OCI-LY7 (cell line): ENCODE measurements at regions not wholly inside any gene's neighbourhood (a gene's known extent, or its start where the extent isn't known, plus 50 kb on each side); places are given as distances from the start of the nearest gene placed in this dataset.

Experiments used
- BruUV-seq: library from RNA; stranded (reverse); fragments of 400-500 nt; replicated peaks from 2 replicates; lab custom pipeline; 2021; lab: Mats Ljungman, UMichigan
- CTCF ChIA-PET: fragments of 300-600 bp; sonication (Branson Sonifier 250); formaldehyde crosslinking; loops from one replicate; lab custom pipeline; 2022; ENCODE audit warnings: antibody characterized with exemption; ENCODE audit not compliant: unreplicated experiment; lab: Charles Lee
- POLR2A ChIA-PET: fragments of 300-600 bp; sonication (Branson Sonifier 250); formaldehyde crosslinking; loops from one replicate; lab custom pipeline; 2022; ENCODE audit warnings: antibody characterized with exemption; lab: Charles Lee
- DNase-seq: peaks from one replicate; pipeline ENCODE4 v3.0.0-alpha.2; 2015; ENCODE audit warnings: low spot score
- H2AFZ ChIP-seq: fragments of 200-600 bp; sonication (generic), shearing (Covaris generic); 2 replicates; pipeline ENCODE4 v1.6.1; 2014; ENCODE audit warnings: mild to moderate bottlenecking, antibody characterized with exemption, low read length, moderate library complexity
- H3K27ac ChIP-seq: fragments of 200-600 bp; sonication (generic); 2 replicates; pipeline ENCODE4 v1.5.1; 2014; ENCODE audit warnings: mixed run types, low read depth, mild to moderate bottlenecking, moderate library complexity, low read length, inconsistent platforms; ENCODE audit not compliant: poor library complexity, severe bottlenecking
- H3K36me3 ChIP-seq: fragments of 200-600 bp; sonication (generic); 2 replicates; pipeline ENCODE4 v1.6.1; 2014; ENCODE audit warnings: mild to moderate bottlenecking, antibody characterized with exemption, low read length, moderate library complexity, mixed read lengths; ENCODE audit not compliant: insufficient read depth
- H3K4me1 ChIP-seq: fragments of 200-600 bp; sonication (generic); 2 replicates; pipeline ENCODE4 v1.5.1; 2014; ENCODE audit warnings: mild to moderate bottlenecking, low read length; ENCODE audit not compliant: insufficient read depth, poor library complexity, severe bottlenecking
- H3K4me2 ChIP-seq: fragments of 200-600 bp; sonication (generic); 2 replicates; pipeline ENCODE4 v1.6.1; 2014; ENCODE audit warnings: mild to moderate bottlenecking, low read length
- H3K4me3 ChIP-seq: fragments of 200-600 bp; sonication (generic); 2 replicates; pipeline ENCODE4 v1.5.1; 2014; ENCODE audit warnings: mild to moderate bottlenecking, low read depth, low read length; ENCODE audit not compliant: poor library complexity, severe bottlenecking
- H3K79me2 ChIP-seq: fragments of 200-600 bp; sonication (generic); 2 replicates; pipeline ENCODE4 v1.6.1; 2016; ENCODE audit warnings: low read depth, mild to moderate bottlenecking, low read length, moderate library complexity, mixed read lengths; ENCODE audit not compliant: insufficient read depth
- H3K9me2 ChIP-seq: fragments of 200-600 bp; sonication (generic); 2 replicates; pipeline ENCODE4 v1.6.1; 2016; ENCODE audit warnings: mild to moderate bottlenecking, low read length, mixed read lengths; ENCODE audit not compliant: insufficient read depth
- H3K9me3 ChIP-seq: fragments of 200-600 bp; sonication (generic); 2 replicates; pipeline ENCODE4 v1.6.1; 2014; ENCODE audit warnings: mild to moderate bottlenecking, mixed run types, low read length, mixed read lengths
- H4K20me1 ChIP-seq: fragments of 200-600 bp; sonication (generic); 2 replicates; pipeline ENCODE4 v1.6.1; 2014; ENCODE audit warnings: mild to moderate bottlenecking, antibody characterized with exemption, low read length, moderate library complexity, mixed read lengths; ENCODE audit not compliant: insufficient read depth
- CTCF ChIP-seq: fragments of 200-600 bp; sonication (generic); conservative IDR thresholded peaks from 2 replicates; pipeline ENCODE4 v1.5.1; 2014; ENCODE audit warnings: mild to moderate bottlenecking, antibody characterized with exemption, low read length, moderate library complexity, mixed read lengths
- EZH2phosphoT487 ChIP-seq: fragments of 200-600 bp; sonication (generic); IDR thresholded peaks from 2 replicates; pipeline ENCODE4 v1.6.1; 2018; ENCODE audit warnings: low read depth, borderline replicate concordance, mild to moderate bottlenecking, mixed run types, antibody characterized with exemption, low read length, moderate library complexity, mixed read lengths
- intact Hi-C: fragments of 100-400 bp; cut with micrococcal nuclease; formaldehyde crosslinking; loops from one replicate; pipeline ENCODE4 v1.10.0; 2022; ENCODE audit not compliant: unreplicated experiment

DNA sequence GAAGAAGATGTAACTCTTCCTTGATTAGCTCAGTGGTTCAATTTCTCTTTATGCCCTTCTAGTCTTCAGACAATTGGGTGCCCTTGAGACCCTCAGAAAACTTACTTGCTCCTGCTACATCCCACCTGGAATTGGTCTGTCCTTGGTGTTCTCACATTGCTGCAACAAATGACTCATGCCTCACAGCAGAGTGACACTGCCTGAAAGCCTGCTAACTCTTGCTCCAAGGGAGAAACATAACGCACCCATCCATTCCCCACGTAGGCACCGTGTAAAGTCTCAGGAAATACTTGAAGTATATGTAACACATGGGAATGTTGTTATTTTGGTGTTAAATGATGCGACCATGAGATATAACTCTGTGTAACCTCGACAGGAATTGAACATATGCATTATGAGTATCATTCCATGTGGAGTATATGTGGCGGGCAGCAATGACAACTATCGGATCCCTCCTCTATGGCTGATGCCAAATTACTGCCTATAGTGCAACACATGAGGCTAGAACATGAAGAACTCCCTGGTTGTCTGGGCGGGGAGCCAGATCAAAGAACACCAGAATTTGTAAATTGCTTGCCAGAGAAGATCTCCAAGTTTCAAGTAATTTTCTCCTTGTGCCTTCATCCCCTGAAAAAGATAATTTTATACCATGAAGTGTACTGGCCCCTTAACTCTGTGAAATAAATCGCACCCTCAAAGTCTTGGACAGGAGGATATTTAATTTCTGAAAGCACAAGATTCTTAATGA, 231.3 kb upstream of the STK26 start:
- Histone ChIP-seq H3K9me2 (no peaks in the 10 kb centered on the region), H3K4me2 (peak overlapping the region; percentile 23; the same call in 1 of the 2 replicates), H3K79me2 (no peaks in the 10 kb centered on the region), H2AFZ (no peak overlapping the region), H3K36me3 (no peaks in the 10 kb centered on the region), H3K4me1 (no peaks in the 10 kb centered on the region), H4K20me1 (no peaks in the 10 kb centered on the region), H3K9me3 (no peaks in the 10 kb centered on the region), H3K27ac (no peak overlapping the region), H3K4me3 (no peak overlapping the region)
- POLR2A ChIA-PET = no interaction called here
- intact Hi-C loops = no loop called here
- no peak for TF ChIP-seq EZH2phosphoT487
- TF ChIP-seq CTCF = no peak
- DNase-seq = no peak
- CTCF ChIA-PET = no interaction called here
- no TSS peak for BruUV-seq

GRCh38 chrX:131792356-131792749, 230.7 kb upstream of the STK26 start:
- Histone ChIP-seq H3K9me3 (no peaks in the 10 kb centered on the region), H3K36me3 (no peaks in the 10 kb centered on the region), H3K4me3 (no peak overlapping the region), H3K4me1 (no peaks in the 10 kb centered on the region), H3K27ac (no peak overlapping the region), H3K79me2 (no peaks in the 10 kb centered on the region), H2AFZ (no peak overlapping the region), H3K4me2 (peak overlapping the region; percentile 23; the same call in 1 of the 2 replicates), H4K20me1 (no peaks in the 10 kb centered on the region), H3K9me2 (no peaks in the 10 kb centered on the region)
- no peak for DNase-seq
- BruUV-seq = no TSS peak
- TF ChIP-seq CTCF (no peak), EZH2phosphoT487 (no peak)
- POLR2A ChIA-PET = no interaction called here
- intact Hi-C loops = no loop called here
- CTCF ChIA-PET = no interaction called here

GRCh38 chrX:131792789-131793462, 230.2 kb upstream of the STK26 start:
- Histone ChIP-seq H3K9me2 (no peaks in the 10 kb centered on the region), H3K9me3 (no peaks in the 10 kb centered on the region), H4K20me1 (no peaks in the 10 kb centered on the region), H3K79me2 (no peaks in the 10 kb centered on the region), H2AFZ (no peak overlapping the region), H3K4me1 (no peaks in the 10 kb centered on the region), H3K36me3 (no peaks in the 10 kb centered on the region), H3K4me2 (peak overlapping the region; percentile 20; the same call in 1 of the 2 replicates), H3K4me3 (no peak overlapping the region), H3K27ac (no peak overlapping the region)
- no peak for TF ChIP-seq CTCF
- TF ChIP-seq EZH2phosphoT487 = no peak
- ChIA-PET CTCF (no interaction called here), POLR2A (no interaction called here)
- BruUV-seq = no TSS peak
- intact Hi-C loops = no loop called here
- DNase-seq = peak; percentile 14
